ENCODE measurements at regions not wholly inside any gene's neighbourhood (a gene's known extent, or its start where the extent isn't known, plus 50 kb on each side); places are given as distances from the start of the nearest gene placed in this dataset.

DNA sequence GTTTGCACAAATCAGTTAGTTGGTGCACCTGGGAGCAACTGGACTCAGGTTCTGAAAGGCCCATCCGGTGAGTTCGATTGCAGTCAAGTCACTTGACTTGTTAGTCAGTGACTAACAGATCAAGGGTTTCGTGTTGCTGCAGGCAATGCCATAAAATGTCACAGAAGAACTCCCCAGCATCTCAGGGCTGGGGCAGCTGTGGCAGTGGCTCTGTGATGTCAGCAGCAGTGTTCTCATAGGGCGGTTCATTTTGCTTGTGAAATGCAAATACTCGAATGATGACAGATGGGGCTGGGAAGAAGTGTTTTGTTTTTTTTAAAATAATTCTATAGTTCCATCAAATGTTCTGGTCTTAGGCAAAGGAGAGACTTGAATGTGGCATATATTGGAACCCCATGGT lies 287.8 kb downstream of the LMX1A start:
- TF ChIP-seq, protein P1, sequence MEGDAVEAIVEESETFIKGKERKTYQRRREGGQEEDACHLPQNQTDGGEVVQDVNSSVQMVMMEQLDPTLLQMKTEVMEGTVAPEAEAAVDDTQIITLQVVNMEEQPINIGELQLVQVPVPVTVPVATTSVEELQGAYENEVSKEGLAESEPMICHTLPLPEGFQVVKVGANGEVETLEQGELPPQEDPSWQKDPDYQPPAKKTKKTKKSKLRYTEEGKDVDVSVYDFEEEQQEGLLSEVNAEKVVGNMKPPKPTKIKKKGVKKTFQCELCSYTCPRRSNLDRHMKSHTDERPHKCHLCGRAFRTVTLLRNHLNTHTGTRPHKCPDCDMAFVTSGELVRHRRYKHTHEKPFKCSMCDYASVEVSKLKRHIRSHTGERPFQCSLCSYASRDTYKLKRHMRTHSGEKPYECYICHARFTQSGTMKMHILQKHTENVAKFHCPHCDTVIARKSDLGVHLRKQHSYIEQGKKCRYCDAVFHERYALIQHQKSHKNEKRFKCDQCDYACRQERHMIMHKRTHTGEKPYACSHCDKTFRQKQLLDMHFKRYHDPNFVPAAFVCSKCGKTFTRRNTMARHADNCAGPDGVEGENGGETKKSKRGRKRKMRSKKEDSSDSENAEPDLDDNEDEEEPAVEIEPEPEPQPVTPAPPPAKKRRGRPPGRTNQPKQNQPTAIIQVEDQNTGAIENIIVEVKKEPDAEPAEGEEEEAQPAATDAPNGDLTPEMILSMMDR (IDR thresholded peaks at IDR 0.05; ENCODE audit: poor library complexity, severe bottlenecking) = no peak
- TF ChIP-seq EP300 (conservative IDR thresholded peaks at IDR 0.05; ENCODE audit: poor library complexity, severe bottlenecking) (no peak), RAD21 (conservative IDR thresholded peaks at IDR 0.05) (no peak), TAF1 (IDR thresholded peaks at IDR 0.05; ENCODE audit: low read depth) (no peak), EZH2 (IDR thresholded peaks at IDR 0.05; ENCODE audit: borderline replicate concordance, insufficient read depth, low read length, poor library complexity, severe bottlenecking) (no peak)
